ENCODE measurements at regions not wholly inside any gene's neighbourhood (a gene's known extent, or its start where the extent isn't known, plus 50 kb on each side); places are given as distances from the start of the nearest gene placed in this dataset.

- H3K27me3 ChIP-seq (ENCODE audit: control insufficient read depth, insufficient read depth, low read length), result no peaks in the 10 kb centered on the region
- no peak for TF ChIP-seq CTCF (IDR thresholded peaks at IDR 0.05; ENCODE audit: insufficient read depth, low read length, poor library complexity, severe bottlenecking)
- no peak overlapping the region for H3K4me3 ChIP-seq (ENCODE audit: low read depth, low read length)
- DNase-seq (ENCODE audit: low read depth), result no peak
- H3K36me3 ChIP-seq (ENCODE audit: control insufficient read depth, insufficient read depth, low read length), result no peaks in the 10 kb centered on the region
These were observed 271.5 kb downstream of the EFHB start for GRCh38 chr3:19662486-19662885.

GRCh38 chr3:19652336-19652735, 281.7 kb downstream of the EFHB start:
- DNase-seq (ENCODE audit: low read depth), result no peak
- Histone ChIP-seq H3K36me3 (ENCODE audit: control insufficient read depth, insufficient read depth, low read length) (no peaks in the 10 kb centered on the region), H3K4me3 (ENCODE audit: low read depth, low read length) (no peak overlapping the region), H3K27me3 (ENCODE audit: control insufficient read depth, insufficient read depth, low read length) (no peaks in the 10 kb centered on the region)
- no peak for TF ChIP-seq CTCF (IDR thresholded peaks at IDR 0.05; ENCODE audit: insufficient read depth, low read length, poor library complexity, severe bottlenecking)

GRCh38 chr3:19645093-19645492, 288.9 kb downstream of the EFHB start:
- no peak for TF ChIP-seq CTCF (IDR thresholded peaks at IDR 0.05; ENCODE audit: insufficient read depth, low read length, poor library complexity, severe bottlenecking)
- no peak overlapping the region for H3K4me3 ChIP-seq (ENCODE audit: low read depth, low read length)
- no peaks in the 10 kb centered on the region for H3K36me3 ChIP-seq (ENCODE audit: control insufficient read depth, insufficient read depth, low read length)
- peak; percentile 53 for DNase-seq (ENCODE audit: low read depth)
- no peaks in the 10 kb centered on the region for H3K27me3 ChIP-seq (ENCODE audit: control insufficient read depth, insufficient read depth, low read length)

- no peak for TF ChIP-seq CTCF (IDR thresholded peaks at IDR 0.05; ENCODE audit: insufficient read depth, low read length, poor library complexity, severe bottlenecking)
- no peak for DNase-seq (ENCODE audit: low read depth)
- Histone ChIP-seq H3K4me3 (ENCODE audit: low read depth, low read length) (no peak overlapping the region), H3K36me3 (ENCODE audit: control insufficient read depth, insufficient read depth, low read length) (no peaks in the 10 kb centered on the region), H3K27me3 (ENCODE audit: control insufficient read depth, insufficient read depth, low read length) (no peaks in the 10 kb centered on the region)
These were observed 289.6 kb downstream of the EFHB start for GRCh38 chr3:19644405-19644804.

GRCh38 chr3:19641408-19641807, 292.6 kb downstream of the EFHB start:
- Histone ChIP-seq H3K36me3 (ENCODE audit: control insufficient read depth, insufficient read depth, low read length) (no peaks in the 10 kb centered on the region), H3K27me3 (ENCODE audit: control insufficient read depth, insufficient read depth, low read length) (no peaks in the 10 kb centered on the region), H3K4me3 (ENCODE audit: low read depth, low read length) (no peak overlapping the region)
- DNase-seq (ENCODE audit: low read depth), result no peak
- no peak for TF ChIP-seq CTCF (IDR thresholded peaks at IDR 0.05; ENCODE audit: insufficient read depth, low read length, poor library complexity, severe bottlenecking)

Data from kidney epithelial cell (primary cell).